ENCODE measurements at regions not wholly inside any gene's neighbourhood (a gene's known extent, or its start where the extent isn't known, plus 50 kb on each side); places are given as distances from the start of the nearest gene placed in this dataset.

DNA sequence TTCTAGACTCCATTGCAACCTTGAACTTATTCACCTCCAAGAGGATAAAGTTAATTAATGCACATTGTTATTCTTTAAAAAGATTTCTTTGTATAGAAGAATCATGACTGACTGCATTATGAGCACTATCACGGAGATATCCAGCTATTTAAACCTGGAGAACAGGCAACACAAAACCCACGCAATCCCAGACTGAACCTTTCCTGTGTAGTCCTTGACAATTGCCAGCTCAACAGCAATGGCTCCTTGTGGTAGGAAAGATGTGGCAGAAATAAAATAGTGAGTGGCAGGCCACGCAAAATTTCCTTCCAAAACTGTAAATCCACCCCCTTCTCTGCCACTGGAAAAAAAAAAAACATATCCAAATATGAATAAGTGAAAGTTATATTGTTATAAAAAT, 573.7 kb downstream of the EPHB1 start:
- TF ChIP-seq POLR2AphosphoS5 (IDR thresholded peaks at IDR 0.05) (no peak), EP300 (IDR thresholded peaks at IDR 0.05) (no peak)
- TF ChIP-seq, protein P1, sequence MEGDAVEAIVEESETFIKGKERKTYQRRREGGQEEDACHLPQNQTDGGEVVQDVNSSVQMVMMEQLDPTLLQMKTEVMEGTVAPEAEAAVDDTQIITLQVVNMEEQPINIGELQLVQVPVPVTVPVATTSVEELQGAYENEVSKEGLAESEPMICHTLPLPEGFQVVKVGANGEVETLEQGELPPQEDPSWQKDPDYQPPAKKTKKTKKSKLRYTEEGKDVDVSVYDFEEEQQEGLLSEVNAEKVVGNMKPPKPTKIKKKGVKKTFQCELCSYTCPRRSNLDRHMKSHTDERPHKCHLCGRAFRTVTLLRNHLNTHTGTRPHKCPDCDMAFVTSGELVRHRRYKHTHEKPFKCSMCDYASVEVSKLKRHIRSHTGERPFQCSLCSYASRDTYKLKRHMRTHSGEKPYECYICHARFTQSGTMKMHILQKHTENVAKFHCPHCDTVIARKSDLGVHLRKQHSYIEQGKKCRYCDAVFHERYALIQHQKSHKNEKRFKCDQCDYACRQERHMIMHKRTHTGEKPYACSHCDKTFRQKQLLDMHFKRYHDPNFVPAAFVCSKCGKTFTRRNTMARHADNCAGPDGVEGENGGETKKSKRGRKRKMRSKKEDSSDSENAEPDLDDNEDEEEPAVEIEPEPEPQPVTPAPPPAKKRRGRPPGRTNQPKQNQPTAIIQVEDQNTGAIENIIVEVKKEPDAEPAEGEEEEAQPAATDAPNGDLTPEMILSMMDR (IDR thresholded peaks at IDR 0.05) = no peak

Data from gastroesophageal sphincter (tissue), 3 donors.